H1 (cell line): ENCODE measurements at regions not wholly inside any gene's neighbourhood (a gene's known extent, or its start where the extent isn't known, plus 50 kb on each side); places are given as distances from the start of the nearest gene placed in this dataset.

Experiments
- CTCF ChIA-PET: fragments of 300-600 bp; sonication (Branson Sonifier 250); formaldehyde crosslinking; loops from one replicate; lab custom pipeline; 2021; ENCODE audit not compliant: partially characterized antibody; lab: Charles Lee
- POLR2A ChIA-PET: fragments of 300-600 bp; sonication (Branson Sonifier 250); formaldehyde crosslinking; loops from one replicate; lab custom pipeline; 2021; ENCODE audit warnings: inconsistent platforms; ENCODE audit not compliant: partially characterized antibody; lab: Charles Lee
- DNase-seq, 2 experiments: peaks; one replicate each; pipeline versions ENCODE4 v3.0.0 to v3.0.0-alpha.2; 2010 to 2022; ENCODE audit warnings: low spot score in 2 of 2, low read depth in 1 of 2, mixed read lengths in 1 of 2
- FAIRE-seq: peaks from 2 replicates; lab custom pipeline; 2011; peaks lifted over from hg19 to GRCh38; lab: Jason Lieb, UNC
- H2AFZ ChIP-seq: 2 replicates; pipeline ENCODE4 v1.8.1; 2012; ENCODE audit warnings: low read length, inconsistent platforms
- H2AK5ac ChIP-seq: 2 replicates; pipeline ENCODE4 v1.6.1; 2013; ENCODE audit warnings: low read depth, low read length
- H2BK120ac ChIP-seq: replicated peaks from 2 replicates; pipeline ENCODE3; 2013; ENCODE audit warnings: low read depth, low read length, inconsistent platforms
- H2BK12ac ChIP-seq: 2 replicates; pipeline ENCODE4 v1.6.1; 2013; ENCODE audit warnings: low read depth, low read length
- H2BK15ac ChIP-seq: 2 replicates; pipeline ENCODE4 v1.6.1; 2013; ENCODE audit warnings: low read length
- H2BK20ac ChIP-seq: 2 replicates; pipeline ENCODE4 v1.6.1; 2013; ENCODE audit warnings: low read length
- H2BK5ac ChIP-seq: 2 replicates; pipeline ENCODE4 v1.6.1; 2013; ENCODE audit warnings: low read depth, low read length
- H3K14ac ChIP-seq: 2 replicates; pipeline ENCODE4 v1.6.1; 2013; ENCODE audit warnings: inconsistent platforms; ENCODE audit not compliant: insufficient read length
- H3K18ac ChIP-seq: 2 replicates; pipeline ENCODE4 v1.6.1; 2013; ENCODE audit warnings: low read length; ENCODE audit errors: extremely low read depth
- H3K23ac ChIP-seq: 2 replicates; pipeline ENCODE4 v1.6.1; 2013; ENCODE audit warnings: inconsistent platforms; ENCODE audit not compliant: insufficient read length
- H3K23me2 ChIP-seq: 2 replicates; pipeline ENCODE4 v1.6.1; 2013; ENCODE audit warnings: low read depth, low read length
- H3K27ac ChIP-seq: 2 replicates; pipeline ENCODE4 v1.6.1; 2011; ENCODE audit warnings: low read depth, low read length, inconsistent platforms
- H3K27me3 ChIP-seq, 4 experiments: replicated peaks in 1 of 4; 1 replicate in 1 of 4; 2 replicates in 3 of 4; pipeline versions ENCODE4 v1.6.1 to v1.8.1; 2011 to 2013; ENCODE audit warnings: low read length in 3 of 4, mild to moderate bottlenecking in 3 of 4, inconsistent platforms in 2 of 4, mixed read lengths in 2 of 4, moderate library complexity in 1 of 4; ENCODE audit not compliant: control insufficient read depth in 3 of 4, insufficient read depth in 3 of 4; ENCODE audit errors: extremely low read depth in 1 of 4
- H3K36me3 ChIP-seq, 4 experiments: 2 replicates each; pipeline versions ENCODE4 v1.6.1 to v1.8.1; 2011 to 2013; ENCODE audit warnings: mild to moderate bottlenecking in 4 of 4, low read length in 3 of 4, moderate library complexity in 2 of 4, control low read depth in 1 of 4, inconsistent platforms in 1 of 4; ENCODE audit not compliant: insufficient read depth in 4 of 4, control insufficient read depth in 2 of 4
- H3K4ac ChIP-seq: replicated peaks from 2 replicates; pipeline ENCODE3; 2013; ENCODE audit warnings: low read length, low read depth, mixed read lengths, inconsistent platforms; ENCODE audit not compliant: insufficient read length
- H3K4me1 ChIP-seq, 4 experiments: replicated peaks in 1 of 4; 1 replicate in 1 of 4; 2 replicates in 3 of 4; pipeline versions ENCODE4 v1.6.1 to v1.8.1; 2011 to 2013; ENCODE audit warnings: low read length in 3 of 4, inconsistent platforms in 2 of 4, mixed read lengths in 1 of 4; ENCODE audit not compliant: insufficient read depth in 4 of 4, control insufficient read depth in 3 of 4
- H3K4me2 ChIP-seq, 2 experiments: 2 replicates each; pipeline versions ENCODE4 v1.6.1 to v1.8.1; 2011 to 2013; ENCODE audit warnings: low read depth in 2 of 2, low read length in 2 of 2, control low read depth in 1 of 2, inconsistent platforms in 1 of 2, mild to moderate bottlenecking in 1 of 2; ENCODE audit not compliant: insufficient read depth in 1 of 2
- H3K4me3 ChIP-seq, 4 experiments: fragments of 200-600, 300-600 bp in 1 of 4; sonication (generic), shearing (Covaris generic), sonication (Bioruptor Twin) in 1 of 4; 2 replicates each; pipeline versions ENCODE4 v1.5.1 to v1.8.1; 2011 to 2016; ENCODE audit warnings: low read length in 4 of 4, low read depth in 3 of 4, control low read depth in 2 of 4, inconsistent platforms in 2 of 4, mild to moderate bottlenecking in 2 of 4, mixed read lengths in 1 of 4, moderate library complexity in 1 of 4; ENCODE audit not compliant: insufficient read depth in 2 of 4; ENCODE audit errors: extremely low read depth in 1 of 4
- H3K56ac ChIP-seq: replicated peaks from 2 replicates; pipeline ENCODE3; 2013; ENCODE audit warnings: low read depth, mild to moderate bottlenecking, mixed read lengths, low read length, inconsistent platforms; ENCODE audit not compliant: insufficient read length
- H3K79me1 ChIP-seq: 2 replicates; pipeline ENCODE4 v1.6.1; 2013; ENCODE audit warnings: low read depth, low read length, control low read depth
- H3K79me2 ChIP-seq, 2 experiments: 2 replicates each; pipeline versions ENCODE4 v1.6.1 to v1.8.1; 2012 to 2013; ENCODE audit warnings: low read length in 2 of 2, mild to moderate bottlenecking in 2 of 2, inconsistent platforms in 1 of 2; ENCODE audit not compliant: insufficient read depth in 2 of 2, control insufficient read depth in 1 of 2
- H3K9ac ChIP-seq, 4 experiments: replicated peaks in 1 of 4; 1 replicate in 1 of 4; 2 replicates in 3 of 4; pipeline versions ENCODE4 v1.6.1 to v1.8.1; 2011 to 2013; ENCODE audit warnings: low read depth in 3 of 4, low read length in 3 of 4, control low read depth in 2 of 4, mild to moderate bottlenecking in 2 of 4, moderate library complexity in 2 of 4, inconsistent platforms in 1 of 4; ENCODE audit errors: extremely low read depth in 1 of 4
- H3K9me3 ChIP-seq, 2 experiments: 2 replicates each; pipeline versions ENCODE4 v1.6.1 to v1.8.1; 2012 to 2013; ENCODE audit warnings: mild to moderate bottlenecking in 2 of 2, moderate library complexity in 2 of 2, control low read depth in 1 of 2, inconsistent platforms in 1 of 2, low read depth in 1 of 2, low read length in 1 of 2, mixed read lengths in 1 of 2; ENCODE audit not compliant: insufficient read depth in 2 of 2
- H4K20me1 ChIP-seq, 2 experiments: replicated peaks in 1 of 2; 2 replicates each; pipeline versions ENCODE3 to v1.8.1; 2011 to 2013; ENCODE audit warnings: inconsistent platforms in 2 of 2, low read length in 2 of 2, mild to moderate bottlenecking in 1 of 2; ENCODE audit not compliant: insufficient read depth in 2 of 2, control insufficient read depth in 1 of 2
- H4K5ac ChIP-seq: 2 replicates; pipeline ENCODE4 v1.6.1; 2013; ENCODE audit warnings: low read length, low read depth, mixed read lengths, inconsistent platforms; ENCODE audit not compliant: insufficient read length
- H4K8ac ChIP-seq: 2 replicates; pipeline ENCODE4 v1.8.0; 2013; ENCODE audit warnings: mild to moderate bottlenecking, moderate library complexity, low read length, inconsistent platforms; ENCODE audit not compliant: insufficient read depth; ENCODE audit errors: extremely low read depth
- H4K91ac ChIP-seq: replicated peaks from 2 replicates; pipeline ENCODE3; 2013; ENCODE audit warnings: low read length, mixed read lengths, inconsistent platforms; ENCODE audit not compliant: insufficient read length
- BACH1 ChIP-seq: IDR thresholded peaks from 2 replicates; pipeline ENCODE4 v1.6.1; 2012; ENCODE audit warnings: low read length, improper control_type of control experiment
- BRCA1 ChIP-seq: IDR thresholded peaks from 2 replicates; pipeline ENCODE4 v1.6.1; 2012; ENCODE audit warnings: low read depth, low read length, improper control_type of control experiment
- CREB1 ChIP-seq: IDR thresholded peaks from 2 replicates; pipeline ENCODE4 v1.6.1; 2012; ENCODE audit warnings: inconsistent platforms
- JUND ChIP-seq: IDR thresholded peaks from 2 replicates; pipeline ENCODE4 v1.6.1; 2011; ENCODE audit warnings: mild to moderate bottlenecking, improper control_type of control experiment, low read length
- RAD21 ChIP-seq, 2 experiments: IDR thresholded peaks in 1 of 2; conservative IDR thresholded peaks in 1 of 2; 2 replicates each; pipeline ENCODE4 v1.6.1; 2011; ENCODE audit warnings: low read depth in 2 of 2, low read length in 2 of 2, improper control_type of control experiment in 1 of 2, inconsistent platforms in 1 of 2, mild to moderate bottlenecking in 1 of 2, moderate library complexity in 1 of 2
- SP2 ChIP-seq: IDR thresholded peaks from 2 replicates; pipeline ENCODE4 v1.6.1; 2012; ENCODE audit warnings: mild to moderate bottlenecking, low read length, inconsistent platforms
- SRF ChIP-seq: IDR thresholded peaks from 2 replicates; pipeline ENCODE4 v1.6.1; 2011; ENCODE audit warnings: mild to moderate bottlenecking, low read depth, low read length, moderate library complexity
- TCF12 ChIP-seq: IDR thresholded peaks from 2 replicates; pipeline ENCODE4 v1.6.1; 2011; ENCODE audit warnings: low read depth, mild to moderate bottlenecking, low read length
- WGBS, 2 experiments: shearing (Covaris generic) in 1 of 2; methylation state at CpG; one replicate each; pipeline versions ENCODE4 v1.1.6 to v1.1.7; 2013 to 2015; ENCODE audit warnings: low lambda C conversion rate in 2 of 2, mixed read lengths in 2 of 2, inconsistent platforms in 1 of 2, low coverage in 1 of 2, missing lambda C conversion rate in 1 of 2; ENCODE audit not compliant: insufficient replicate concordance in 2 of 2, insufficient coverage in 1 of 2, insufficient read length in 1 of 2; ENCODE audit errors: extremely low coverage in 1 of 2, missing lambda C conversion rate in 1 of 2; 5-methylcytosine and 5-hydroxymethylcytosine counted together

GRCh38 chr1:195958131-195958530 lies 650.1 kb downstream of the KCNT2 start:
- H4K8ac ChIP-seq, result no peak overlapping the region
- H4K20me1 ChIP-seq, result no peaks in the 10 kb centered on the region
- H2BK15ac ChIP-seq, result no peak overlapping the region
- H3K14ac ChIP-seq, result no peak overlapping the region
- peak overlapping the region; percentile 78; the same call in 1 of the 2 replicates for H2AFZ ChIP-seq
- H3K9me3 ChIP-seq, result no peaks in the 10 kb centered on the region
- no peak overlapping the region for H2BK12ac ChIP-seq
- no peak overlapping the region for H3K9ac ChIP-seq
- TF ChIP-seq SRF (no peak), BACH1 (no peak), CREB1 (no peak), BRCA1 (no peak), RAD21 (IDR thresholded peaks at IDR 0.05 in 1 of 2, conservative IDR thresholded peaks at IDR 0.05 in 1 of 2; ENCODE audit: low read depth in 2 of 2, low read length in 2 of 2) (no peak), SP2 (no peak), JUND (no peak), TCF12 (no peak)
- H3K23me2 ChIP-seq, result no peaks in the 10 kb centered on the region
- ChIA-PET POLR2A (no interaction called here), CTCF (no interaction called here)
- H3K79me2 ChIP-seq, result no peaks in the 10 kb centered on the region
- no peaks in the 10 kb centered on the region for H3K79me1 ChIP-seq
- DNase-seq (no peak), FAIRE-seq (no peak)
- H3K18ac ChIP-seq, result no peak overlapping the region
- H3K27me3 ChIP-seq, result no peaks in the 10 kb centered on the region
- H2BK20ac ChIP-seq, result no peak overlapping the region
- H3K27ac ChIP-seq, result no peak overlapping the region
- H3K36me3 ChIP-seq, result no peaks in the 10 kb centered on the region
- H3K4me3 ChIP-seq, result no peak overlapping the region
- no peak overlapping the region for H3K4ac ChIP-seq
- H3K4me2 ChIP-seq, result no peak overlapping the region
- H3K23ac ChIP-seq, result no peak overlapping the region
- H2AK5ac ChIP-seq, result no peak overlapping the region
- peaks cover 0 to 3% (median 0%) of the 10 kb centered on the region in 4 experiments; a peak in 2 of 7 replicates for H3K4me1 ChIP-seq
- 81% methylated on average over 4 of the region's 4 CpGs; no CpG with 5 or more reads in 1 of the 2 experiments for WGBS, 2 experiments
- no peak overlapping the region for H2BK5ac ChIP-seq
- no peak overlapping the region for H4K5ac ChIP-seq
- H3K56ac ChIP-seq, result no peak overlapping the region
- H2BK120ac ChIP-seq, result no peak overlapping the region
- no peak overlapping the region for H4K91ac ChIP-seq
